ENCODE measurements at regions not wholly inside any gene's neighbourhood (a gene's known extent, or its start where the extent isn't known, plus 50 kb on each side); places are given as distances from the start of the nearest gene placed in this dataset.

DNA sequence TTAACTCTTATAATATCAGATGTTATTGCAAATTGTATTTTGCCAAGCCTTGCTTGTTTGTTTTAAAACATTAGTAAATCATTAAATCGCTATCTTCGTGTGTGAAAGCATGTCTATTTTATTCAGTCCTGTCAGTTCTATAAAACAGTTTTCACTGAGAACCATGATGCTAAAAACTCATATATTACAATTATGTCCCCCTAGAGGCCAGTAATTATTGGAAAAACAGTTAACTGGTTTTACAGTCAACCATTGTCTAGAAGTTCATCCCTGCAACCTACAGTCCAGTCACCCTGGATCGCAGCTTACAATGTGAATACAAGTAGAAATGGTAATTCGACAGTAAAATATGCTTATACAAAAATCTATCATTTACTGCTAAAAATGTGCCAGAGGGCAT, 311.5 kb upstream of the ROBO2 start:
- H3K27me3 ChIP-seq (ENCODE audit: low read depth), result no peaks in the 10 kb centered on the region
- no peak overlapping the region for H3K27ac ChIP-seq
- no peaks in the 10 kb centered on the region for H3K36me3 ChIP-seq
- no peak overlapping the region for H3K4me3 ChIP-seq
- no peak for DNase-seq
- TF ChIP-seq, protein P1, sequence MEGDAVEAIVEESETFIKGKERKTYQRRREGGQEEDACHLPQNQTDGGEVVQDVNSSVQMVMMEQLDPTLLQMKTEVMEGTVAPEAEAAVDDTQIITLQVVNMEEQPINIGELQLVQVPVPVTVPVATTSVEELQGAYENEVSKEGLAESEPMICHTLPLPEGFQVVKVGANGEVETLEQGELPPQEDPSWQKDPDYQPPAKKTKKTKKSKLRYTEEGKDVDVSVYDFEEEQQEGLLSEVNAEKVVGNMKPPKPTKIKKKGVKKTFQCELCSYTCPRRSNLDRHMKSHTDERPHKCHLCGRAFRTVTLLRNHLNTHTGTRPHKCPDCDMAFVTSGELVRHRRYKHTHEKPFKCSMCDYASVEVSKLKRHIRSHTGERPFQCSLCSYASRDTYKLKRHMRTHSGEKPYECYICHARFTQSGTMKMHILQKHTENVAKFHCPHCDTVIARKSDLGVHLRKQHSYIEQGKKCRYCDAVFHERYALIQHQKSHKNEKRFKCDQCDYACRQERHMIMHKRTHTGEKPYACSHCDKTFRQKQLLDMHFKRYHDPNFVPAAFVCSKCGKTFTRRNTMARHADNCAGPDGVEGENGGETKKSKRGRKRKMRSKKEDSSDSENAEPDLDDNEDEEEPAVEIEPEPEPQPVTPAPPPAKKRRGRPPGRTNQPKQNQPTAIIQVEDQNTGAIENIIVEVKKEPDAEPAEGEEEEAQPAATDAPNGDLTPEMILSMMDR (IDR thresholded peaks at IDR 0.05), result no peak
- H3K9me3 ChIP-seq, result no peaks in the 10 kb centered on the region
- intact Hi-C loops (cut with DNase I), result no loop called here
- no peak for ATAC-seq
- H3K4me1 ChIP-seq, result no peaks in the 10 kb centered on the region

DNA sequence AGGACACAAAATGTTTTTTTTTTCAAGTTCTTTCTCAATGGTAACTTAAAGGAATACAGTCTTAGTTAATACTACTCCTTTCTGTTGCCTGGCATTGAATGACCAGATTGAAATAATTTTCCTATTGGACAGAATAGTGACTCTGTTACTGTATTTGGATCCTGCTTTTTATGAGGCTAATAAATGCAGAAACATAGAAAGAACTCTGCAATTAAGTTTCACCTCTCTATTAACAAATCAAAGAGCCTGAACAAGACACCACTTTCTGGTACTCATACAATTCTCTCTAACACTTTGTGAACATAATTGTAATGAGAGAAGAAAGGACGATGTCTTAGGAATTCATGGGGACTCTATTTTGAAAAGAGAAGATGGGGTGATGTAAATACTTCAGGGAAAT, 308.4 kb upstream of the ROBO2 start:
- DNase-seq (no peak), ATAC-seq (no peak)
- H3K27ac ChIP-seq, result no peak overlapping the region
- no peaks in the 10 kb centered on the region for H3K4me1 ChIP-seq
- H3K27me3 ChIP-seq (ENCODE audit: low read depth), result no peaks in the 10 kb centered on the region
- intact Hi-C loops (cut with DNase I), result no loop called here
- H3K4me3 ChIP-seq, result no peak overlapping the region
- H3K36me3 ChIP-seq, result no peaks in the 10 kb centered on the region
- no peaks in the 10 kb centered on the region for H3K9me3 ChIP-seq
- TF ChIP-seq, protein P1 (IDR thresholded peaks at IDR 0.05), result no peak

DNA sequence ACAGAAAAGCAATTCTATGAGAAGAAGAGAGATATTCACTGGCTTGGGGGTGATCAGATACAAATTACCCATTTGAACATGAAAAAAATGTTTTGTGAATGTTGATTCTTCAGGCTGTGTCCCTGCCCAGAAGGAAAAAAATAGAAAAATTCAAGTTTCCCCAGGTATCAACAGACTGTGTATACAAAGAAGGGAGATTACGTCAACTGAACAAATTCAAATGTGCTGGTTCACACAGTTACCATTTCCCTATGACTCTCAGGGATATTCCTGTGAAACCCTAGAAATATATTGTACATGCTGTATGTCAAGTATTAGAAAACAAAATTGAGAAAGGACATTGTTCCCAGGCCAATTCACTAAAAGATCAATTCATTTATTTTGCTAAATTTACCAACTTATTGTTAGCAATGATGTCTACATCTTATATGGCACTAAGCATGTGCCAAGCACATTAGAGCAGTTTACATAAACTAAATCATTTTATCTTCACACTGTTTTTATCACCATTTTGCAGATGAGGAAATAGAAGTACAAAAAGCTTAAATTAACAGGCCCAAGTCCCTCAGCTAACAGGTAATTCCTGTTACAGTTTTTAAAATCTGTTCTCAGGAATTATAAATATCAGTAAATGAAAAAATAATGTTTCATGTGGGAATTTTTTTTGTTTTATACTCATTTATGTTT, 306.7 kb upstream of the ROBO2 start:
- TF ChIP-seq, protein P1 (IDR thresholded peaks at IDR 0.05), result no peak

DNA sequence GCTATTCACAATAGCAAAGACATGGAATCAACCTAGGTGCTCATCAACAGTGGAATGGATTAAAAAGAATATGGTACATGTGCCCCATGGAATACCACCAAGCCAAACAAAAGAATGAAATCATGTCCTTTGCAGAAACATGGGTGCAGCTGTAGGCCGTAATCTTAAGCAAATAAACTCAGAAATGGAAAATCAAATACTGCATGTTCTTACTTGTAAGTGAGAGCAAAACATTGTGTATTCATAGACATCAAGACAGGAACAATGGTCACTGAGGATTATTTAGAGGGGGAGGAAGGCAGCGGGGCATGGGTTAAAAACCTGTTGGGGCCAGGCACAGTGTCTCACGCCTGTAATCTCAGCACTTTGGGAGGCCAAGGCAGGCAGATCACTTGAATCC, 304.7 kb upstream of the ROBO2 start:
- Histone ChIP-seq H3K4me1 (no peaks in the 10 kb centered on the region), H3K27me3 (ENCODE audit: low read depth) (no peaks in the 10 kb centered on the region), H3K4me3 (no peak overlapping the region), H3K27ac (no peak overlapping the region), H3K9me3 (no peaks in the 10 kb centered on the region), H3K36me3 (no peaks in the 10 kb centered on the region)
- intact Hi-C loops (cut with DNase I), result no loop called here
- ATAC-seq (no peak), DNase-seq (no peak)
- TF ChIP-seq, protein P1 (IDR thresholded peaks at IDR 0.05), result no peak

More for the DNA sequence above, 306.7 kb upstream of the ROBO2 start:
- Histone ChIP-seq H3K36me3 (no peaks in the 10 kb centered on the region), H3K27ac (no peak overlapping the region), H3K27me3 (ENCODE audit: low read depth) (no peaks in the 10 kb centered on the region), H3K4me3 (no peak overlapping the region), H3K9me3 (no peaks in the 10 kb centered on the region), H3K4me1 (no peaks in the 10 kb centered on the region)
- no peak for DNase-seq
- no peak for ATAC-seq
- intact Hi-C loops (cut with DNase I), result no loop called here

DNA sequence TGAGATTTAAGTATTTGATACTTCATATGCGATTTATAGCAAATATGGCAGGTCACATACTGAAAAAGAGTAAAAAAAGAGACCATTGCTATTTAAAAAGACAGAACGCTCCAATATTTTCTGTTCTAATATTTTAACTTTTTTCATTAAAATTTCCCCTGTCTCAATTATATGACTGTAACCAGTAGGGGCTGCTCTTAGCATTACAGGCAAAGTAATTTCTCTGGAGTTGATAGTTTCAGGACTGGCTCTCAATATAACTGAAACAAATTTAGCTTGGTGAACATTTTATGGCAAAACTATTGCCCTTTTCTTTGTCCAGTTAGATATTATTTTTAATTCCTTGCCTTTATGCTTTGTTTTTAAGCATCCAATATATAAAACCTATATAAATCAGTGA, 286.3 kb upstream of the ROBO2 start:
- no peak for DNase-seq
- no peak overlapping the region for H3K27ac ChIP-seq
- no peaks in the 10 kb centered on the region for H3K9me3 ChIP-seq
- ATAC-seq, result no peak
- H3K36me3 ChIP-seq, result no peaks in the 10 kb centered on the region
- intact Hi-C loops (cut with DNase I), result no loop called here
- H3K4me3 ChIP-seq, result no peak overlapping the region
- TF ChIP-seq, protein P1 (IDR thresholded peaks at IDR 0.05), result peak; percentile 20
- no peaks in the 10 kb centered on the region for H3K4me1 ChIP-seq
- H3K27me3 ChIP-seq (ENCODE audit: low read depth), result no peaks in the 10 kb centered on the region

Data from lower lobe of right lung (tissue), 2 donors.